ENCODE measurements at regions not wholly inside any gene's neighbourhood (a gene's known extent, or its start where the extent isn't known, plus 50 kb on each side); places are given as distances from the start of the nearest gene placed in this dataset.

DNA sequence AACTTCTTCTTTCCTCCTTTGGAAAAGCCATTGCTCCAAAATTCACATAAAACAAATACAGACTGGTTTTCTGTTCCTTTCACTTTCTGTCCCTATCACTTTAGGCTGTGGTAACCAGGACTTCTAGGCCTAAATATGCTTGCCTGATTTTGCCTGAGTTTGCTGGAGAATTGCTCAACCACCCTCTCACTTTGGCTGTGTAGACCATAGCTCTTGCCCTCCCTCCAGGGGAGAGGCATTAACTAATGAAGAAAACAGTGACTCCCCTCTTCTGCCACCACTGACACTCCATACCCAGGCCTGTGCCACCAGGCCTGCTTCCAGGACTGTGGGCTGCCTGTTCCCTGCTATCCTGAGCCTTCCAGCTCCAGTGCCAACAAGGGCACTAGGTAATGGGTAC, 163.5 kb downstream of the TOMM20 start:
- Histone ChIP-seq H3K4me3 (ENCODE audit: control insufficient read depth in 1 of 7, extremely low read depth in 1 of 7, insufficient read depth in 4 of 7, low read depth in 2 of 7, low read length in 6 of 7) (peak overlapping the region in 1 of 7 experiments; percentile 21), H3K4me1 (ENCODE audit: control extremely low read depth in 1 of 4, control insufficient read depth in 4 of 4, insufficient read depth in 4 of 4, low read length in 3 of 4) (peaks cover 54 to 77% (median 63%) of the 10 kb centered on the region in 4 experiments), H3K36me3 (ENCODE audit: control insufficient read depth in 4 of 4, insufficient read depth in 4 of 4, low read length in 3 of 4) (peaks cover 0 to 4% (median 0%) of the 10 kb centered on the region in 4 experiments), H3K27ac (ENCODE audit: insufficient read depth in 1 of 2, low read depth in 1 of 2, low read length in 2 of 2, poor library complexity in 1 of 2, severe bottlenecking in 2 of 2) (peak overlapping the region in 1 of 2 experiments; percentile 97), H3K9me3 (ENCODE audit: control extremely low read depth in 1 of 5, control insufficient read depth in 4 of 5, insufficient read depth in 2 of 5, low read depth in 1 of 5, low read length in 4 of 5) (no peaks in the 10 kb centered on the region), H3K27me3 (replicated peaks in 2 of 5; ENCODE audit: control insufficient read depth in 4 of 5, insufficient read depth in 5 of 5, low read length in 4 of 5) (no peaks in the 10 kb centered on the region)
- POLR2A ChIA-PET, result interaction anchor here (0.7 to 3.2 kb wide), 2 partner anchors 14 to 33 kb away, joined by 3 to 24 read pairs; no protein-coding TSS in a partner anchor
- DNase-seq, result peak in 2 of 3 donors; percentile 59 to 61
- CTCF ChIA-PET, result interaction anchor here (0.7 to 6.7 kb wide), 3 partner anchors 12 to 54 kb away, joined by 3 to 69 read pairs (median 3); no protein-coding TSS in a partner anchor

DNA sequence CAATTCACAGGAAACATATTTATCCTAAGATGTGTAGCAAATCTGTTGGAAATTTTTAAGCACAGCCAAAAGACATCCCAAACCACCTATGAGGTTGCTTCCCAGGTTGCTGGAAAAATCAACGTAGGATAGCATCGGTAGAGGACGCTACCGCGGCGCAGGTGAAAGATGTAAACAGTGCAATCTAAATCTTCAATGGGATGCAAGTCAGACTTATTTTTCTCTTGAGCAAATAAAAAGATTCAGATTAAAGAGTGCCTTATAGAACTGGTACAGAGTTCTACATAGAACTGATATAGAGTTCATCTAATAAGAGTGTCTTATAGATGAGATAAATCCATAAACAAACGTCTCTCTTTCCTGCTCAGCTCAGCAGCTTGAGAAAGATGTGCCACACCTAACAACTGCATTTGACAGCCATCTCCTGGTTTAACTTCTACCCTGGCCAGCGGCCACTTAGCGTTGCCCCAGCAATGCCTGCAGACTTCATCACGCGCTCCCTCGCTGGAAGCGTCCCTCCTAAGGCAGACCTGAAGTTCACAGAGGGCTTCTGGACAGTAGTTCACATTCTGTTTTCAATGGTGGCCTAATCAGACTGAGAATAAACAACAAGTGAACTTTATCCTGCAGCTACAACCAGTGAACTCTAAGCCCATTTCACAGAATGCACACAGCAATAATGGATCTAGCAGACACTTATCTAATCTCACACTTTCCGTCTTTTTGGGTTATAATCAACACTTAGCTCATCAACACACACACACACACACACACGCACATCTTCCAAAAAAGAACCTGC, 164.5 kb downstream of the TOMM20 start:
- ChIA-PET CTCF (interaction anchor here (0.7 to 6.7 kb wide), 4 partner anchors 13 to 53 kb away, joined by 3 to 69 read pairs (median 4); no protein-coding TSS in a partner anchor), POLR2A (interaction anchor here (0.6 to 3.2 kb wide), 4 partner anchors 8 to 48 kb away, joined by 3 to 24 read pairs (median 4); no protein-coding TSS in a partner anchor)
- DNase-seq, result no peak
- H3K27me3 ChIP-seq (replicated peaks in 2 of 5; ENCODE audit: control insufficient read depth in 4 of 5, insufficient read depth in 5 of 5, low read length in 4 of 5), result no peaks in the 10 kb centered on the region
- H3K4me1 ChIP-seq (ENCODE audit: control extremely low read depth in 1 of 4, control insufficient read depth in 4 of 4, insufficient read depth in 4 of 4, low read length in 3 of 4), result peaks cover 56 to 77% (median 63%) of the 10 kb centered on the region in 4 experiments
- peak overlapping the region; percentile 51 to 97 for H3K27ac ChIP-seq (ENCODE audit: insufficient read depth in 1 of 2, low read depth in 1 of 2, low read length in 2 of 2, poor library complexity in 1 of 2, severe bottlenecking in 2 of 2)
- H3K4me3 ChIP-seq (ENCODE audit: control insufficient read depth in 1 of 7, extremely low read depth in 1 of 7, insufficient read depth in 4 of 7, low read depth in 2 of 7, low read length in 6 of 7), result peak overlapping the region in 1 of 7 experiments; percentile 52
- H3K36me3 ChIP-seq (ENCODE audit: control insufficient read depth in 4 of 4, insufficient read depth in 4 of 4, low read length in 3 of 4), result peaks cover 0 to 4% (median 0%) of the 10 kb centered on the region in 4 experiments
- 93% methylated on average over 13 of the region's 15 CpGs for WGBS (ENCODE audit: insufficient coverage)
- H3K9me3 ChIP-seq (ENCODE audit: control extremely low read depth in 1 of 5, control insufficient read depth in 4 of 5, insufficient read depth in 2 of 5, low read depth in 1 of 5, low read length in 4 of 5), result no peaks in the 10 kb centered on the region

DNA sequence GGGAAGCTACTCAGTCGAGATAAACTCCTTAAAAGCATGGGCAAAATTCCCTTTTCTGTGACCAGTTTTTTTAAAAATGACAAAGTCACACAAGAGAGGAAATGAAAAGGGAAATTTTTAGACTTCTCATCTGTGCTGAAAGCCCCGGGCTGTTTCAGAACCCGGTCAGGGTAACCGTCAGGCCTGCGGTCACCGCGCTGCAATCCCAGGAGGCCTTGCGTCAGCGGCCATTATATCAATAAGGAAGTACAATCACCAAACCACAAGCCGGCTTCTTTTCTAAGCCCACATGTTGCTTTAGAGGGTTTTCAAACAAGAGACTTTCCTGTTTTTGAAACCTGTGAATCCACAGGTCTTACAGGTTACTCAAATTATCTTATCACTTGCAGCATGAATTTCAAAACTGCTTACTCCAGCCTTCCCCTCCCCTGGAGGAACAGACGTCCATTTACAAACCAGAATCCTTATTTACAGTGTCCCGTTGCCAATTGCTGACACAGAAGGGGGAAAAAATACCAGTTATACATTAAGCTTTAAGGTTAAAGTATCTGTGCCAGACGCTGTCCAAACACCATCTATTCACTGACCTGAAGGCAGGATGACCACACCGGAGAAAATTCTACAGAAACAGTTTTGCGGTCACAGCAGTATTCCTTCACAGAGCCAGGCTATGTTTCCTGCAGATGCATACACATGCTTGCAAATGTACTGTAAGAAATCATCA, 165.3 kb downstream of the TOMM20 start:
- Histone ChIP-seq H3K27me3 (replicated peaks in 2 of 5; ENCODE audit: control insufficient read depth in 4 of 5, insufficient read depth in 5 of 5, low read length in 4 of 5) (no peaks in the 10 kb centered on the region), H3K4me3 (ENCODE audit: control insufficient read depth in 1 of 7, extremely low read depth in 1 of 7, insufficient read depth in 4 of 7, low read depth in 2 of 7, low read length in 6 of 7) (peak overlapping the region in 4 of 7 experiments; percentile 13 to 63 (median 56)), H3K36me3 (ENCODE audit: control insufficient read depth in 4 of 4, insufficient read depth in 4 of 4, low read length in 3 of 4) (peaks cover 0 to 4% (median 0%) of the 10 kb centered on the region in 4 experiments), H3K27ac (ENCODE audit: insufficient read depth in 1 of 2, low read depth in 1 of 2, low read length in 2 of 2, poor library complexity in 1 of 2, severe bottlenecking in 2 of 2) (peak overlapping the region; percentile 94 to 97), H3K9me3 (ENCODE audit: control extremely low read depth in 1 of 5, control insufficient read depth in 4 of 5, insufficient read depth in 2 of 5, low read depth in 1 of 5, low read length in 4 of 5) (no peaks in the 10 kb centered on the region), H3K4me1 (ENCODE audit: control extremely low read depth in 1 of 4, control insufficient read depth in 4 of 4, insufficient read depth in 4 of 4, low read length in 3 of 4) (peaks cover 52 to 79% (median 67%) of the 10 kb centered on the region in 4 experiments)
- peak; percentile 97 to 99 (median 98) for DNase-seq
- ChIA-PET POLR2A (interaction anchor here (0.6 to 3.2 kb wide), 14 partner anchors 8 to 363 kb away, joined by 3 to 24 read pairs (median 6); partner anchors contain the start of gene IRF2BP2), CTCF (interaction anchor here (0.7 to 6.7 kb wide), 10 partner anchors 14 to 121 kb away, joined by 3 to 69 read pairs (median 3); no protein-coding TSS in a partner anchor)
- 8% methylated on average over 13 of the region's 15 CpGs for WGBS (ENCODE audit: insufficient coverage)

DNA sequence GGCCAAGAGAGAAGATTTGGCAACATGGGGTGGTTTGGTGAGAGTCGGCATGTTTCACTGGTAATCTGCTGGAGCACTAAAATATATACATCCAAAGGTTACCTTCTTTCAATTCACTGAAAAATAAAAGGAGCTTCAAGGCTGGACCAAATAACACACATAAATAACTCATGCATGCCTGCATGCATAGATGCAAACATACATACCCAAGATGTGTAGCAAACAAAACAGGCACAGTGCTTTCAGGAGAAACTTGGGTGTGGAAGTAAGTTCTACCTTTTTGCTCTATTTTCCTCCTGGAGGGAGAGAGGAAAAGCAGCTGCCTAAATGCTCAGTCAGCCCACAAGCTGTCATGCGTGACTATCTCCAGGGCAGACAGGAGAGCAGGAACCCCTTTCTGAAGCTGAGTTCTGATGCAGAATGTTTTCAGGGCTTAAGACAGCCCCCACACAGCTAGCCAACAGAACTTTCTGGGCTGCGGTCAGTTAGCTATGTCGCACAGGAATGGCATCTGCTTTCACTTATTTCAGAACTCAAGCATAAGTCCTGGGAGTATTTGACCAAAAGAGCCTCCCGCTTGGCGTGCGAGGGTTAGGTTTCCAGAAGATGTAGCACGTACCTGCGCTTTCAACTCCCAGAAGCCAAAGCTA, 166.2 kb downstream of the TOMM20 start:
- DNase-seq, result peak; percentile 66 to 95 (median 94)
- ChIA-PET POLR2A (interaction anchor here (0.7 to 3.2 kb wide), 12 partner anchors 16 to 362 kb away, joined by 3 to 24 read pairs (median 6); partner anchors contain the start of gene IRF2BP2), CTCF (interaction anchor here (0.7 to 6.7 kb wide), 11 partner anchors 14 to 122 kb away, joined by 3 to 69 read pairs (median 3); no protein-coding TSS in a partner anchor)
- Histone ChIP-seq H3K36me3 (ENCODE audit: control insufficient read depth in 4 of 4, insufficient read depth in 4 of 4, low read length in 3 of 4) (peaks cover 0 to 4% (median 0%) of the 10 kb centered on the region in 4 experiments), H3K27ac (ENCODE audit: insufficient read depth in 1 of 2, low read depth in 1 of 2, low read length in 2 of 2, poor library complexity in 1 of 2, severe bottlenecking in 2 of 2) (peak overlapping the region; percentile 94 to 97), H3K4me1 (ENCODE audit: control extremely low read depth in 1 of 4, control insufficient read depth in 4 of 4, insufficient read depth in 4 of 4, low read length in 3 of 4) (peaks cover 52 to 88% (median 76%) of the 10 kb centered on the region in 4 experiments), H3K4me3 (ENCODE audit: control insufficient read depth in 1 of 7, extremely low read depth in 1 of 7, insufficient read depth in 4 of 7, low read depth in 2 of 7, low read length in 6 of 7) (peak overlapping the region in 6 of 7 experiments; percentile 26 to 63 (median 40)), H3K27me3 (replicated peaks in 2 of 5; ENCODE audit: control insufficient read depth in 4 of 5, insufficient read depth in 5 of 5, low read length in 4 of 5) (no peaks in the 10 kb centered on the region), H3K9me3 (ENCODE audit: control extremely low read depth in 1 of 5, control insufficient read depth in 4 of 5, insufficient read depth in 2 of 5, low read depth in 1 of 5, low read length in 4 of 5) (no peaks in the 10 kb centered on the region)
- WGBS (ENCODE audit: insufficient coverage), result 0% methylated on average over 5 of the region's 9 CpGs

DNA sequence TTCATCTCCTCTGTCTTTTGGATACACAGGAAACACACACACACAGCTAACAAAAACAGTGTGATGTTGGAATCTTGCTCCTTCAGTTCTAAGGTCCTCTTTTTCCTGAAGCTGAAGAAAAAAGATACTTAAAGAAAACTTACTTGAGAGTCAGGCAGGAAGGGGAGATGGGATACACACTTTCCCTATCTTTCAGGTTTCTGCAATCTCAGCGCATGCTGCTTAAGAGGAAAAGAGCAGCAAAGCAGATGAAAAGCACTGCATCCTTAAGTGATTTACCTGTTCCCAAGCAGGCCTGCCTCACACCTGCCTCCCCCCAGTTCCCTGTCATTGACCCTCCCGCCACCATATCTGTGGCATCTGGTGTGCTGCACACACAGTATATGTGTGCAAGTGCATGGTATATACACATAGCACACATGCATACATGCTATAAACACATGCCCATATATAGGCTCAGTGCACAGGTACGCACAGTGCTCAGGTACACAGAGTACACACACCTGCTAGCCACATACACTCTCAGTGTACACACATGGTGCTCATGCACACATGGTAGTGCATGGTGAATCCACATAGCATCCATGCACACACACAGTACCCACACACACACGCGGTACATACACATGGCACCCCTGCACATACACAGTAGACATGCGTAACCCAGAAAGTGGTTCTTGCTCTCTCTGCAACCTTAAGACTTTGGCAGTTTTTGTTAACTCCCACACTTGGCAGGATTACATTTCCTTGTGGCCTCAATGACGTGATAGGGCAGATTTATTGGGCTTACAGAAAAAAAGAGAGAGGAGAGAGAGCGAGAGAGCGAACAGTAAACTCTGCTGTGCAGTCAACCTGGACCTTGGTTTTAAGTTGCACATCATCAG, 166.9 kb downstream of the TOMM20 start:
- WGBS (ENCODE audit: insufficient coverage), result 21% methylated on average over 7 of the region's 9 CpGs
- H3K4me3 ChIP-seq (ENCODE audit: control insufficient read depth in 1 of 7, extremely low read depth in 1 of 7, insufficient read depth in 4 of 7, low read depth in 2 of 7, low read length in 6 of 7), result peak overlapping the region in 4 of 7 experiments; percentile 32 to 63 (median 53)
- no peaks in the 10 kb centered on the region for H3K27me3 ChIP-seq (replicated peaks in 2 of 5; ENCODE audit: control insufficient read depth in 4 of 5, insufficient read depth in 5 of 5, low read length in 4 of 5)
- H3K27ac ChIP-seq (ENCODE audit: insufficient read depth in 1 of 2, low read depth in 1 of 2, low read length in 2 of 2, poor library complexity in 1 of 2, severe bottlenecking in 2 of 2), result peak overlapping the region; percentile 94 to 97
- peak; percentile 55 to 77 (median 63) for DNase-seq
- peaks cover 0 to 4% (median 0%) of the 10 kb centered on the region in 4 experiments for H3K36me3 ChIP-seq (ENCODE audit: control insufficient read depth in 4 of 4, insufficient read depth in 4 of 4, low read length in 3 of 4)
- ChIA-PET CTCF (interaction anchor here (0.7 to 6.7 kb wide), 9 partner anchors 16 to 117 kb away, joined by 3 to 69 read pairs (median 3); no protein-coding TSS in a partner anchor), POLR2A (interaction anchor here (0.7 to 3.2 kb wide), 10 partner anchors 17 to 350 kb away, joined by 3 to 24 read pairs (median 8); no protein-coding TSS in a partner anchor)
- H3K9me3 ChIP-seq (ENCODE audit: control extremely low read depth in 1 of 5, control insufficient read depth in 4 of 5, insufficient read depth in 2 of 5, low read depth in 1 of 5, low read length in 4 of 5), result no peaks in the 10 kb centered on the region
- H3K4me1 ChIP-seq (ENCODE audit: control extremely low read depth in 1 of 4, control insufficient read depth in 4 of 4, insufficient read depth in 4 of 4, low read length in 3 of 4), result peaks cover 52 to 95% (median 83%) of the 10 kb centered on the region in 4 experiments
